NB4 (cell line): ENCODE measurements at regions not wholly inside any gene's neighbourhood (a gene's known extent, or its start where the extent isn't known, plus 50 kb on each side); places are given as distances from the start of the nearest gene placed in this dataset.

Experiments
- POLR2A ChIP-seq: IDR thresholded peaks from 2 replicates; pipeline ENCODE4 v1.6.1; 2011; ENCODE audit warnings: mild to moderate bottlenecking; ENCODE audit not compliant: insufficient read length; ENCODE audit errors: extremely low read depth
- TF ChIP-seq, protein P1 (sequence below): IDR thresholded peaks from one replicate; pipeline ENCODE4 v1.5.1; 2012; ENCODE audit warnings: low read depth, low read length
- TF ChIP-seq, protein P2 (sequence below): IDR thresholded peaks from 2 replicates; pipeline ENCODE4 v1.6.1; 2011; ENCODE audit warnings: low read depth, low read length

DNA sequence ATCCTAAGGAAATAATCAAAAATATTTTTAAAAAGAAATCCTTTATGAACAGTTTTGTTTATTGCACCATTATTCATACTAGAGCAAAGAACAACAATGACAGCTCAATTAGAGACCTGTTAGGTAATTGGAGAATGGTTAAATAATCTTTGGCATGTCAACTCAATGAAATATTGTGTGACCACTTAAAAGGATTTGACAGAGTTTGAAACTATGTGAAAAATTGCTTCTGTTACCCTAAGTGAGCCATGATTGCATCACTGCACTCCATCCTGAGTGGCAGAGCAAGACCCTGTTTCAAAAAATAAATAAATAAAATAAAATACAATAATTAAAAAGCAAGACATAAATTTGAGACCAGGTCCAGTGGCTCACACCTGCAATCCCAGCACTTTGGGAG lies 66.1 kb upstream of the ATP8B1 start:
- TF ChIP-seq, protein P1, sequence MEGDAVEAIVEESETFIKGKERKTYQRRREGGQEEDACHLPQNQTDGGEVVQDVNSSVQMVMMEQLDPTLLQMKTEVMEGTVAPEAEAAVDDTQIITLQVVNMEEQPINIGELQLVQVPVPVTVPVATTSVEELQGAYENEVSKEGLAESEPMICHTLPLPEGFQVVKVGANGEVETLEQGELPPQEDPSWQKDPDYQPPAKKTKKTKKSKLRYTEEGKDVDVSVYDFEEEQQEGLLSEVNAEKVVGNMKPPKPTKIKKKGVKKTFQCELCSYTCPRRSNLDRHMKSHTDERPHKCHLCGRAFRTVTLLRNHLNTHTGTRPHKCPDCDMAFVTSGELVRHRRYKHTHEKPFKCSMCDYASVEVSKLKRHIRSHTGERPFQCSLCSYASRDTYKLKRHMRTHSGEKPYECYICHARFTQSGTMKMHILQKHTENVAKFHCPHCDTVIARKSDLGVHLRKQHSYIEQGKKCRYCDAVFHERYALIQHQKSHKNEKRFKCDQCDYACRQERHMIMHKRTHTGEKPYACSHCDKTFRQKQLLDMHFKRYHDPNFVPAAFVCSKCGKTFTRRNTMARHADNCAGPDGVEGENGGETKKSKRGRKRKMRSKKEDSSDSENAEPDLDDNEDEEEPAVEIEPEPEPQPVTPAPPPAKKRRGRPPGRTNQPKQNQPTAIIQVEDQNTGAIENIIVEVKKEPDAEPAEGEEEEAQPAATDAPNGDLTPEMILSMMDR, result no peak
- no peak for TF ChIP-seq POLR2A
- TF ChIP-seq, protein P2, sequence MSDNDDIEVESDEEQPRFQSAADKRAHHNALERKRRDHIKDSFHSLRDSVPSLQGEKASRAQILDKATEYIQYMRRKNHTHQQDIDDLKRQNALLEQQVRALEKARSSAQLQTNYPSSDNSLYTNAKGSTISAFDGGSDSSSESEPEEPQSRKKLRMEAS, result no peak
